A673 (cell line): ENCODE measurements at regions not wholly inside any gene's neighbourhood (a gene's known extent, or its start where the extent isn't known, plus 50 kb on each side); places are given as distances from the start of the nearest gene placed in this dataset.

ENCODE experiments used
- BruUV-seq: library from RNA; stranded (reverse); fragments of 400-500 nt; replicated peaks from 2 replicates; lab custom pipeline; 2021; lab: Mats Ljungman, UMichigan
- CTCF ChIA-PET: fragments of 300-600 bp; sonication (Branson Sonifier 250); formaldehyde crosslinking; loops from one replicate; lab custom pipeline; 2022; ENCODE audit warnings: antibody characterized with exemption; lab: Charles Lee
- POLR2A ChIA-PET: fragments of 300-600 bp; sonication (Branson Sonifier 250); formaldehyde crosslinking; loops from one replicate; lab custom pipeline; 2022; ENCODE audit warnings: antibody characterized with exemption; ENCODE audit not compliant: low non-redundant PET; lab: Charles Lee
- DNase-seq: peaks from one replicate; pipeline ENCODE4 v3.0.0-alpha.2; 2015; ENCODE audit warnings: low spot score
- H3K27ac ChIP-seq: fragments of 200-600 bp; sonication (generic); 2 replicates; pipeline ENCODE4 v1.5.1; 2016; ENCODE audit warnings: mixed run types, low read depth, mild to moderate bottlenecking, mixed read lengths, antibody characterized with exemption, low read length; ENCODE audit not compliant: poor library complexity, severe bottlenecking
- H3K27me3 ChIP-seq: fragments of 200-600 bp; sonication (generic); replicated peaks from 2 replicates; pipeline ENCODE4 v1.6.1; 2017; ENCODE audit warnings: mixed run types, low read depth, mild to moderate bottlenecking, mixed read lengths, antibody characterized with exemption, low read length; ENCODE audit not compliant: insufficient read depth, poor library complexity
- H3K36me3 ChIP-seq: fragments of 200-600 bp; sonication (generic); 2 replicates; pipeline ENCODE4 v1.6.1; 2016; ENCODE audit warnings: mixed run types, mild to moderate bottlenecking, mixed read lengths, antibody characterized with exemption, low read length; ENCODE audit not compliant: insufficient read depth, poor library complexity, severe bottlenecking
- H3K4me1 ChIP-seq: fragments of 200-600 bp; sonication (generic); 2 replicates; pipeline ENCODE4 v1.6.1; 2017; ENCODE audit warnings: mixed run types, mild to moderate bottlenecking, mixed read lengths, antibody characterized with exemption, low read length; ENCODE audit not compliant: insufficient read depth, poor library complexity, severe bottlenecking
- H3K4me3 ChIP-seq: fragments of 200-600 bp; sonication (generic); 2 replicates; pipeline ENCODE4 v1.5.1; 2016; ENCODE audit warnings: low read depth, mixed run types, mild to moderate bottlenecking, mixed read lengths, low read length; ENCODE audit not compliant: poor library complexity, severe bottlenecking
- H3K9me3 ChIP-seq: fragments of 200-600 bp; sonication (generic); 2 replicates; pipeline ENCODE4 v1.6.1; 2016; ENCODE audit warnings: mixed run types, low read depth, mild to moderate bottlenecking, mixed read lengths, antibody characterized with exemption, low read length; ENCODE audit not compliant: poor library complexity, severe bottlenecking
- CTCF ChIP-seq: fragments of 300-800, 200-600 bp; sonication (generic); conservative IDR thresholded peaks from 2 replicates; pipeline ENCODE4 v1.5.1; 2017; ENCODE audit warnings: low read depth, mild to moderate bottlenecking, antibody characterized with exemption, low read length, moderate library complexity, mixed read lengths
- EZH2 ChIP-seq: fragments of 200-600 bp; sonication (generic); IDR thresholded peaks from 2 replicates; pipeline ENCODE4 v1.6.1; 2017; ENCODE audit warnings: borderline replicate concordance, low read depth, mild to moderate bottlenecking, mixed read lengths, antibody characterized with exemption, low read length; ENCODE audit not compliant: poor library complexity, severe bottlenecking
- intact Hi-C: fragments of 100-400 bp; cut with micrococcal nuclease; formaldehyde crosslinking; loops from one replicate; pipeline ENCODE4 v1.10.0; 2022; ENCODE audit not compliant: unreplicated experiment

DNA sequence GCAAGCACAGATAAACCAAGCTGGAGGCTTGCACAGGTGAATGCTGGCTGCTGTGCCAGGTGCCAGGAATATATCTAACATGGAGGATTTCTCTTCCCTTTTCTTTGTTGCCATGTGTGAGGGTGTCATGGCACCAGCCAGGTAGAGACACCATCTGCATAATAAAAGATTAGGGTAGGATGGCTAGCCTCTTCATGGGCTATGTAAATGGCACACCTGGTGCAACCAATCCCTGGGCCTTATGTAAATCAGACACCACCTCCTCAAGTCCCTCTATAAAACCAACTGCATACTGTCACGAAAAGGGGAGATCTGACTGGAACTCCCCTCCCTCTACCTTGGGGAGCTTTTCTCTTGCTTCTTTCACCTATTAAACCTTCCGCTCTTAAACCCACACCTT, 322.5 kb upstream of the POM121L12 start:
- no TSS peak for BruUV-seq
- Histone ChIP-seq H3K4me3 (no peak overlapping the region), H3K9me3 (peaks cover 54% of the 10 kb centered on the region), H3K4me1 (no peaks in the 10 kb centered on the region), H3K27me3 (no peaks in the 10 kb centered on the region), H3K36me3 (no peaks in the 10 kb centered on the region), H3K27ac (no peak overlapping the region)
- POLR2A ChIA-PET: no interaction called here
- TF ChIP-seq EZH2 (no peak), CTCF (no peak)
- intact Hi-C loops: no loop called here
- CTCF ChIA-PET: no interaction called here
- DNase-seq: no peak

DNA sequence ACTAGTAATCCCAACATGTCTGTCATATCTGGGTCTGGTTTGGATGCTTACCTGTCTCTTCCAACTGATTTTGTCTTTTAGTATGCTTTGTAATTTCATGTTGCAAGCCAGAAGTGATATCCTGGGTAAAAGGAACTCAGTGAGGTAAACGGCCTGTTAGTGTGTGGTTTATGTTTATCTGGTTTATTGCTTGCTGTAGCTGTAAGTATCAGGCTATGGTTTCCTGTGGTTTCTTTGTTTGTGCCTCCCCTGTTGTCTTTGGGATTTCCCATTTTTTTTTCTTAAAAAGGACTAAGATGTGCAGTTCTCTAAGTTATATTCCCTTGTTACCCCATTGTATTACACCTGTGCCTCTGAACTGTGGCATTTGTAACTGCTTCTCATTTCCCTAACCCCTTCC, 323.5 kb upstream of the POM121L12 start:
- BruUV-seq: no TSS peak
- ChIA-PET POLR2A (no interaction called here), CTCF (no interaction called here)
- Histone ChIP-seq H3K4me1 (no peaks in the 10 kb centered on the region), H3K4me3 (no peak overlapping the region), H3K27ac (no peak overlapping the region), H3K36me3 (no peaks in the 10 kb centered on the region), H3K27me3 (no peaks in the 10 kb centered on the region), H3K9me3 (peaks cover 53% of the 10 kb centered on the region)
- TF ChIP-seq EZH2 (no peak), CTCF (no peak)
- intact Hi-C loops: no loop called here
- DNase-seq: no peak

- Histone ChIP-seq H3K4me1 (no peaks in the 10 kb centered on the region), H3K9me3 (peaks cover 32% of the 10 kb centered on the region), H3K27me3 (no peaks in the 10 kb centered on the region), H3K36me3 (no peaks in the 10 kb centered on the region), H3K4me3 (no peak overlapping the region), H3K27ac (no peak overlapping the region)
- POLR2A ChIA-PET: no interaction called here
- CTCF ChIA-PET: no interaction called here
- BruUV-seq: no TSS peak
- DNase-seq: no peak
- intact Hi-C loops: no loop called here
- TF ChIP-seq EZH2 (no peak), CTCF (no peak)
These were observed 326.6 kb upstream of the POM121L12 start for GRCh38 chr7:52708846-52709245.
